GM20000 (cell line): ENCODE measurements at regions not wholly inside any gene's neighbourhood (a gene's known extent, or its start where the extent isn't known, plus 50 kb on each side); places are given as distances from the start of the nearest gene placed in this dataset.

Experiments used
- DNase-seq: peaks from one replicate; pipeline ENCODE4 v3.0.0; 2012; ENCODE audit warnings: low spot score
- CTCF ChIP-seq: IDR thresholded peaks from 2 replicates; pipeline ENCODE4 v1.5.1; 2012; ENCODE audit warnings: mild to moderate bottlenecking, control low read depth; ENCODE audit errors: extremely low read depth, missing control alignments

GRCh38 chr1:4086085-4086850 lies 186.2 kb upstream of the C1orf174 start:
- no peak for DNase-seq

GRCh38 chr1:4086921-4087320 lies 186.8 kb upstream of the C1orf174 start:
- DNase-seq, result no peak
- TF ChIP-seq CTCF, result no peak

More at GRCh38 chr1:4086085-4086850, 186.2 kb upstream of the C1orf174 start:
- no peak for TF ChIP-seq CTCF

GRCh38 chr1:4087530-4088420 lies 187.7 kb upstream of the C1orf174 start:
- no peak for TF ChIP-seq CTCF
- no peak for DNase-seq

- no peak for DNase-seq
- TF ChIP-seq CTCF, result no peak
These were observed 188.6 kb upstream of the C1orf174 start for GRCh38 chr1:4088676-4089075.

GRCh38 chr1:4089421-4090175 lies 189.5 kb upstream of the C1orf174 start:
- no peak for DNase-seq
- no peak for TF ChIP-seq CTCF

- no peak for TF ChIP-seq CTCF
- no peak for DNase-seq
These were observed 190.5 kb upstream of the C1orf174 start for GRCh38 chr1:4090556-4090955.
